LNCaP clone FGC (cell line): ENCODE measurements at regions not wholly inside any gene's neighbourhood (a gene's known extent, or its start where the extent isn't known, plus 50 kb on each side); places are given as distances from the start of the nearest gene placed in this dataset.
"Not testable (repeated sequence)": the region's sequence is repeated elsewhere in the genome, so short reads cannot be mapped to it uniquely, and the experiment has no call there.

Experiments
- DNase-seq: peaks from one replicate; pipeline ENCODE4 v3.0.0-alpha.2; 2011; ENCODE audit warnings: low read depth
- H3K4me3 ChIP-seq: 2 replicates; pipeline ENCODE4 v1.5.1; 2011; ENCODE audit warnings: mild to moderate bottlenecking, low read depth, low read length, control low read depth
- CTCF ChIP-seq: IDR thresholded peaks from 2 replicates; pipeline ENCODE4 v1.5.1; 2012; ENCODE audit warnings: mild to moderate bottlenecking; ENCODE audit not compliant: control insufficient read depth, insufficient read depth; ENCODE audit errors: extremely low read depth

- no peak for DNase-seq
- no peak overlapping the region for H3K4me3 ChIP-seq
- no peak for TF ChIP-seq CTCF
Measured at GRCh38 chr6:150770637-150771036, 94.9 kb upstream of the MTHFD1L start.

GRCh38 chr6:150773969-150774368 is 91.5 kb upstream of the MTHFD1L start:
- DNase-seq = no peak
- no peak for TF ChIP-seq CTCF
- no peak overlapping the region for H3K4me3 ChIP-seq

- no peak overlapping the region for H3K4me3 ChIP-seq
- DNase-seq = no peak
- no peak for TF ChIP-seq CTCF
Measured at GRCh38 chr6:150775415-150776203, 89.9 kb upstream of the MTHFD1L start.

GRCh38 chr6:150777736-150778135 is 87.8 kb upstream of the MTHFD1L start:
- TF ChIP-seq CTCF = no peak

GRCh38 chr6:150783813-150784212 is 81.7 kb upstream of the MTHFD1L start:
- H3K4me3 ChIP-seq = no peak overlapping the region
- no peak for DNase-seq
- no peak for TF ChIP-seq CTCF

More at GRCh38 chr6:150777736-150778135, 87.8 kb upstream of the MTHFD1L start:
- no peak for DNase-seq
- H3K4me3 ChIP-seq = no peak overlapping the region

GRCh38 chr6:150787429-150787828 is 78.1 kb upstream of the MTHFD1L start:
- TF ChIP-seq CTCF = no peak
- DNase-seq = no peak
- H3K4me3 ChIP-seq = no peak overlapping the region

- no peak for DNase-seq
- no peak overlapping the region for H3K4me3 ChIP-seq
- no peak for TF ChIP-seq CTCF
Measured at GRCh38 chr6:150788089-150788488, 77.4 kb upstream of the MTHFD1L start.

GRCh38 chr6:150789906-150790305 is 75.6 kb upstream of the MTHFD1L start:
- H3K4me3 ChIP-seq, DNase-seq: not testable (repeated sequence)
